GM06990 (cell line): ENCODE measurements at regions not wholly inside any gene's neighbourhood (a gene's known extent, or its start where the extent isn't known, plus 50 kb on each side); places are given as distances from the start of the nearest gene placed in this dataset.
"Not testable (repeated sequence)": the region's sequence is repeated elsewhere in the genome, so short reads cannot be mapped to it uniquely, and the experiment has no call there.

Experiments used
- DNase-seq: peaks from one replicate; pipeline ENCODE4 v3.0.0-alpha.2; 2011; ENCODE audit not compliant: insufficient read length; ENCODE audit errors: extremely low read depth
- H3K27me3 ChIP-seq: replicated peaks from 2 replicates; pipeline ENCODE4 v1.6.0; 2011; ENCODE audit warnings: low read length; ENCODE audit not compliant: control insufficient read depth, insufficient read depth
- H3K36me3 ChIP-seq: 2 replicates; pipeline ENCODE4 v1.5.1; 2011; ENCODE audit warnings: low read length; ENCODE audit not compliant: control insufficient read depth, insufficient read depth
- H3K4me3 ChIP-seq: replicated peaks from 2 replicates; pipeline ENCODE4 v1.5.1; 2011; ENCODE audit warnings: low read depth, mild to moderate bottlenecking, control low read depth, low read length
- CTCF ChIP-seq: IDR thresholded peaks from 2 replicates; pipeline ENCODE4 v1.5.1; 2011; ENCODE audit warnings: low read length, control low read depth, mild to moderate bottlenecking, inconsistent platforms; ENCODE audit not compliant: insufficient read depth, poor library complexity, severe bottlenecking

GRCh38 chr6:144683216-144684070, 398.3 kb downstream of the UTRN start:
- H3K4me3 ChIP-seq: no peak overlapping the region
- no peak for TF ChIP-seq CTCF
- no peaks in the 10 kb centered on the region for H3K27me3 ChIP-seq
- no peaks in the 10 kb centered on the region for H3K36me3 ChIP-seq
- DNase-seq: no peak

- no peak for TF ChIP-seq CTCF
- Histone ChIP-seq H3K4me3 (no peak overlapping the region), H3K27me3 (no peaks in the 10 kb centered on the region), H3K36me3 (no peaks in the 10 kb centered on the region; the same call in 1 of the 2 replicates)
- DNase-seq: no peak
These were observed 403.6 kb downstream of the UTRN start for GRCh38 chr6:144688713-144689112.

- DNase-seq: no peak
- TF ChIP-seq CTCF: no peak
- H3K4me3 ChIP-seq: no peak overlapping the region
- no peaks in the 10 kb centered on the region for H3K27me3 ChIP-seq
- H3K36me3 ChIP-seq: no peaks in the 10 kb centered on the region; the same call in 1 of the 2 replicates
These were observed 404.4 kb downstream of the UTRN start for GRCh38 chr6:144689503-144690040.

GRCh38 chr6:144690133-144690532, 405.0 kb downstream of the UTRN start:
- no peak for TF ChIP-seq CTCF
- no peaks in the 10 kb centered on the region; the same call in 1 of the 2 replicates for H3K36me3 ChIP-seq
- no peak for DNase-seq
- H3K27me3 ChIP-seq: no peaks in the 10 kb centered on the region
- no peak overlapping the region for H3K4me3 ChIP-seq

GRCh38 chr6:144690666-144691065, 405.5 kb downstream of the UTRN start:
- no peak overlapping the region for H3K4me3 ChIP-seq
- H3K27me3 ChIP-seq: no peaks in the 10 kb centered on the region
- no peak for TF ChIP-seq CTCF
- DNase-seq: no peak
- H3K36me3 ChIP-seq: no peaks in the 10 kb centered on the region; the same call in 1 of the 2 replicates

GRCh38 chr6:144692050-144692449, 406.9 kb downstream of the UTRN start:
- not testable (repeated sequence) for H3K4me3 ChIP-seq, DNase-seq, H3K27me3 ChIP-seq, H3K36me3 ChIP-seq
